Spinal cord (tissue), 9 donors: ENCODE measurements at regions not wholly inside any gene's neighbourhood (a gene's known extent, or its start where the extent isn't known, plus 50 kb on each side); places are given as distances from the start of the nearest gene placed in this dataset.

Experiments used
- DNase-seq, 6 donors: peaks; one replicate each; pipeline versions ENCODE4 v3.0.0 to v3.0.0-alpha.2; 2013 to 2015; ENCODE audit warnings: low spot score in 6 of 6, low read depth in 4 of 6
- H3K27ac ChIP-seq: one replicate; pipeline ENCODE4 v1.5.1; 2013; ENCODE audit warnings: low read depth, low read length, control low read depth
- H3K27me3 ChIP-seq: one replicate; pipeline ENCODE4 v1.6.1; 2013; ENCODE audit warnings: low read length; ENCODE audit not compliant: control insufficient read depth, insufficient read depth
- H3K36me3 ChIP-seq: one replicate; pipeline ENCODE4 v1.6.1; 2013; ENCODE audit warnings: low read length; ENCODE audit not compliant: control insufficient read depth, insufficient read depth
- H3K4me1 ChIP-seq: one replicate; pipeline ENCODE4 v1.6.1; 2013; ENCODE audit warnings: low read length; ENCODE audit not compliant: control insufficient read depth, insufficient read depth
- H3K4me3 ChIP-seq: one replicate; pipeline ENCODE4 v1.5.1; 2013; ENCODE audit warnings: low read depth, low read length, control low read depth
- H3K9me3 ChIP-seq: one replicate; pipeline ENCODE4 v1.6.1; 2013; ENCODE audit warnings: low read length; ENCODE audit not compliant: control insufficient read depth, insufficient read depth
- WGBS: methylation state at CpG from one replicate; pipeline ENCODE4 v1.1.5; 2013; ENCODE audit warnings: missing lambda C conversion rate; ENCODE audit not compliant: insufficient coverage; 5-methylcytosine and 5-hydroxymethylcytosine counted together
- donor health status: healthy.

DNA sequence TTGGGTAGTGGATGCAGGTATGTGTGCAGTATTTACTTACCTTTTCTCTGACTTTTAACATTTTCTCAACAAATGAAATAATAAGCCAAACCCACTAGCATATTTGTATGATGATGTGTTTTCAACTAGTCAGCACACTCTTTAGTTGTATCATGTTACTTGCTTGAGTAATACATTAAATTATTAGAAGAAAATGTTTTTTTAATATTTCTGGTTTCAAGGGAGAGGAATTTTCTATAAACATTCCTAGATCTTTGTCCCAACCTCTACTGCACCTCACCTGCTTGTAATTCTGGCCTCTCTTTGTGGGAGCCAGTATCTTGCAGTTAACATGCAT, 161.8 kb upstream of the CBLB start:
- no peaks in the 10 kb centered on the region for H3K36me3 ChIP-seq

DNA sequence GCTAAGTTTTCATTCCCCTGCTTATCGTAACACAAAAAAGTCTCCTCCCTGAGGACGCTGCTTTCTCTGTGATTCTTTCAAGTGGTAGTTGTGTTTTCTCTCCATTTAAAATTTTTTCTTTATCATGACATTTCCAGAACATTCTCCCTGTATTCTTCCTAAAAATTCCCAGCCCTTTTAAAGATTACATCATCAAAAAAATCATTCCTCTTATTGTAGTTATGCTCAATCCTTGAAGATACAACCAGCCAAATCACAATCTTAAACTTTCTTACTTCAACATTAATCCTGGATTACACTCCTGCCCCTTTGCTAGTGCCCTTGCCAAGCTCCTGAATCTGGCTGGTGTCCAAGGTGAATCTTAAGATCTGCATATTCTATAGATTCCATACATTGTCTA, 163.7 kb upstream of the CBLB start:
- no peak overlapping the region for H3K4me3 ChIP-seq
- no peaks in the 10 kb centered on the region for H3K4me1 ChIP-seq
- H3K36me3 ChIP-seq: no peaks in the 10 kb centered on the region
- H3K27ac ChIP-seq: no peak overlapping the region
- no peaks in the 10 kb centered on the region for H3K9me3 ChIP-seq
- no peaks in the 10 kb centered on the region for H3K27me3 ChIP-seq
- no CpG with 5 or more reads among the region's 2 CpGs for WGBS
- DNase-seq: no peak

More for the DNA sequence above, 161.8 kb upstream of the CBLB start:
- Histone ChIP-seq H3K27ac (no peak overlapping the region), H3K9me3 (no peaks in the 10 kb centered on the region), H3K4me3 (no peak overlapping the region), H3K4me1 (no peaks in the 10 kb centered on the region), H3K27me3 (no peaks in the 10 kb centered on the region)
- DNase-seq: no peak

DNA sequence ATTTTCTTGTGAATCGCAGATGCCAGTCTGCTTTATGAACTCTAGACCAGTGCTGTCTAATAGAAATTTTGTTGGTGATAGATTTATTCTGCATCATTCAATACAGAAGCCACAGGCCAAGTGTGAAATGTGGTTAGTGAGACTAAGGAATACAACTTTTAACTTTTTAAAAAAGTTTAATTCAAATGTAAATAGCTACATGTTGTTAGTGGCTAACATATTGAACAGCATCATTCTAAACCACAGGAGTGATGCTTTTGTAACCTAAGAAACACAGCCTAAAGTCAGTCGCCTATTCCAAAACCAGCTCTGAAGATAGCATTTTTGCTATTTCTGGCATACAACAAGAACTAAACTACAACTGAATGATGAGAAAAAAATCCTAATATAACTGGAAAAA, 164.8 kb upstream of the CBLB start:
- no peaks in the 10 kb centered on the region for H3K36me3 ChIP-seq
- no peaks in the 10 kb centered on the region for H3K27me3 ChIP-seq
- no peaks in the 10 kb centered on the region for H3K4me1 ChIP-seq
- no peak overlapping the region for H3K4me3 ChIP-seq
- WGBS: no CpG with 5 or more reads among the region's 2 CpGs
- H3K27ac ChIP-seq: no peak overlapping the region
- no peaks in the 10 kb centered on the region for H3K9me3 ChIP-seq
- no peak for DNase-seq

DNA sequence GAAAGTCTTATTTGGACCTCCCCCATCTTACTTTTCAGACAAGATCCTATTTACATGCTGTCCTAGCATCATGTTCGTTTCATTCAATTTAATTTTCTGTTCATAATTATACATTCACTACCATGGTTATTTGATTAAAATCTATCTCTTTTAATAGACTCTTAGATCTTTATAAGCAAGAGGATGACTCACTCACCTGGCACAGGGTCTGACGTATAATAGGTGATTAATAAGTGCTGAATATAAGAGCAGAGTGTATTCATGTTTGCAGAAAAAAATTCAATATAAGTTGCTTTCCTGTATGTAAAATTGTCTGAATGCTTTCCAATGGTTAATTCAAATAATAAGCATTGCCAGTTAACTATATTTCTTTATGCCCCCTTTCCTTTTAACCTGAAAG, 165.5 kb upstream of the CBLB start:
- Histone ChIP-seq H3K27ac (no peak overlapping the region), H3K27me3 (no peaks in the 10 kb centered on the region), H3K36me3 (no peaks in the 10 kb centered on the region), H3K9me3 (peaks cover 1% of the 10 kb centered on the region), H3K4me3 (no peak overlapping the region), H3K4me1 (no peaks in the 10 kb centered on the region)
- no peak for DNase-seq
- no CpG with 5 or more reads among the region's 2 CpGs for WGBS

DNA sequence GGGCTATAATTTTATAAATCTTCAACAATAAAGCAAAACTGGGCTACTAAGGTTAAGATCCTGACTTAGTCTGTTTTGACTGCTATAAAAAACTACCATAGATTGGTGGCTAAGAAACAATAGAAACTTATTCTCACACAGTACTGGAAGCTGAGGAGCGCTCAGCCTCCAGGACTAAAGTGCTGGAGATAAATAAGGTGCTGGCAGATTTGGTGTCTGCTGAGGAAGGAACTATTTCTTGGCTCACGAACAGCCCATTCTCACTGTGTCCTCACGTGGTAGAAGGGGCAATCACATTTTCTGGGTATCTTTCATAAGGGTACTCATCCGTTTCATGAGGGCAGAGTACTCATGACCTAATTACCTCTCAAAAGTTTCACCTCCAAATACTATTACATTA, 166.8 kb upstream of the CBLB start:
- Histone ChIP-seq H3K9me3 (peaks cover 2% of the 10 kb centered on the region), H3K4me3 (no peak overlapping the region), H3K27ac (no peak overlapping the region), H3K4me1 (no peaks in the 10 kb centered on the region), H3K27me3 (no peaks in the 10 kb centered on the region), H3K36me3 (no peaks in the 10 kb centered on the region)
- no peak for DNase-seq
- 59% methylated on average over 2 of the region's 4 CpGs for WGBS

DNA sequence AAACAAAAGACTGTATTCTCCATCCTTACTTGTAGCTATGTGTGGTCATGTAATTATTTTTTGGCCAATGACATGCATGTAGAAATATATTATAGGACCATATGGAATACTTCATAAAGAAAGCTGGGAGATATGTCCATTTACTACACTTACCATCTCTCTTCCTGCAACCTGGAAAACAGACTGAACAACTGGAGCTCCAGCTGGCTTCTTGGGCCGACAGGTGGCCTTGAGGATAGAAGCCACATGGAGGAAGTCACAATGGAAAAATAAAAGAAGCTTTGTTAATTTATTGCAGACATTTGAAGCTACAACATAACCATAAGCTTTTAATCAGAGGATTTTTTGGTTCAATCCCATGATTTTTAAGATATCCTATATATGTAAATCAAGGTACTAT, 167.9 kb upstream of the CBLB start:
- H3K27me3 ChIP-seq: no peaks in the 10 kb centered on the region
- peak in 1 of 6 donors; percentile 55 for DNase-seq
- no peak overlapping the region for H3K27ac ChIP-seq
- H3K4me1 ChIP-seq: no peaks in the 10 kb centered on the region
- no peaks in the 10 kb centered on the region for H3K36me3 ChIP-seq
- WGBS: no CpG with 5 or more reads among the region's 1 CpG
- peaks cover 2% of the 10 kb centered on the region for H3K9me3 ChIP-seq
- no peak overlapping the region for H3K4me3 ChIP-seq

DNA sequence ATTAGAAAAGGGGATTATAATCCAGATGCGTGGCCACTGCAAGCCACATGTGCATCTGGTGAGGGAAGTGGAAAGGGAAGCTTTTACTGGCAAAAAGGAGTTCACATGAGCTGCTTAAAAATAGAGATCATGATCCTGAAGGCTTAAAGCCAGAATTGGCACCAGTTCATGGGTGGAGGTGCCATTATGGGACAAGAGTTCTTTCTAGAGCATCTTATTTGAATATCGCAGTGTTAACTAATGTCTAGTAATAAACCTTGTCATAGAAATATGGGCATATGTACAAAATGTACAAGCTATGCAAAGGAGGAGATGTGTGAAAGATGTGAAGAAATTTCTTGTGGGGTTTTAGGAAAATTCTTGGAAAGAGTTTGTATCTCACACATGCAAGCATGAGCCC, 178.4 kb upstream of the CBLB start:
- Histone ChIP-seq H3K4me3 (no peak overlapping the region), H3K9me3 (no peaks in the 10 kb centered on the region), H3K27me3 (no peaks in the 10 kb centered on the region), H3K27ac (no peak overlapping the region), H3K4me1 (no peaks in the 10 kb centered on the region), H3K36me3 (no peaks in the 10 kb centered on the region)
- no peak for DNase-seq
- WGBS: 95% methylated on average over 2 of the region's 2 CpGs

DNA sequence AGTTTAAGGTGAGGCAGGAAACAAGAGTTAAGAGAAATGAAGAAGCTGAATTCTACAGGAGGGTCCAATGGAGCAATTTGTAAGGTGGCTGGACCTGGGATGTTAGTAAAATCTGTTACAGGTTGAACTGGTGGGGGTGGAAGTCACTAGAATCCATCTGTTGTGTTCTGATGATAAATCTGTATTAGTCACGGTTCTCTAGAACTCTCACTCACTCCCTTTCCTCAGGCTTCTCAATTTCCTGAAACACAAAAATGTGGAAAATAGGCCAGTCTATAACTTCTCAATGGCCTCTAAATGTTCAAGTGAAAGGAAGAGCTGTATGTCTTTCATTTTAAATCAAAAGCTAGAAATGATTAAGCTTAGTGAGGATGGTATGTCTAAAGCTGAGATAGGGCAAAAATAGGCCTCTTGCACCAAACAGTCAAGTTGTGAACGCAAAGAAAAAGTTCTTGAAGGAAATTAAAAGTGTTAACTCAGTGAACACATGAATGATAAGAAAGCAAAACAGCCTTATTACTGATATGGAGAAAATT, 180.2 kb upstream of the CBLB start:
- no peak for DNase-seq
- no peak overlapping the region for H3K4me3 ChIP-seq
- H3K27me3 ChIP-seq: no peaks in the 10 kb centered on the region
- 100% methylated on average over 1 of the region's 2 CpGs for WGBS
- H3K4me1 ChIP-seq: no peaks in the 10 kb centered on the region
- H3K36me3 ChIP-seq: no peaks in the 10 kb centered on the region
- H3K27ac ChIP-seq: no peak overlapping the region
- no peaks in the 10 kb centered on the region for H3K9me3 ChIP-seq

DNA sequence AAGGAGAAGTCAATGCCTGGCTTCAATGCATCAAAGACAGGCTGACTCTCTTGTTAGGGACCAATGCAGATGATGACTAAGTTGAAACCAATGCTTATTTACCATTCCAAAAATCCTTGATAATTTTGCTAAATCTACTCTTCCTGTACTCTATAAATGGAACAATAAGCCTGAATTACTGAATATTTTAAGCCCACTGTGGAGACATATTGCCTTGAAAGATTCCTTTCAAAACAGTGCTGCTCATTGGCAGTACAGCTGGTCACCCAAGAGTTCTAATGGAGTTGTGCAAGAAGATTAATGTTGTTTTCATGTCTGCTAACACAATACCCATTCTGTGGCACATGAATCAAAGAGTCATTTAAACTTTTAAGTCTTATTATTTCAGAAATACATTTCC, 181.0 kb upstream of the CBLB start:
- H3K4me3 ChIP-seq: no peak overlapping the region

DNA sequence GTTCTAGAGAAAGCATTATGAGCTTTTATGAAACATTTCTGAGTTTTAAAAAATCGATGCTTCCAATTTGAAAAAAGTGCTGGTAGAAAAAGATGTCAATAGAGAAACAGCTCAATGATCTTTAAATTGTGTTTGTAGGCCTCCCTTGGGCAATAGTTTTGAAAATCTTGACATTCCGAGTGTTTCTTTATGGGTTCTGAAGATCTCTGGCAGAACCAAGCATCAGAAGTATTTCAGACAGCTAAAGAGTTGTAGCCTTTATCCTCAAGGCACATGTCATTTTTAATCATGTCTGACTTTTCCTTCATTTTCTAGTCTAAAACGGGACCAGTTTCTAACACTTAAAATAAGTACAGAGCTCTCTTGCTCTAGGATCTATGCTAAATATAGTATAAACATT, 188.1 kb upstream of the CBLB start:
- DNase-seq: no peak
- no peaks in the 10 kb centered on the region for H3K4me1 ChIP-seq
- H3K27ac ChIP-seq: no peak overlapping the region
- H3K36me3 ChIP-seq: no peaks in the 10 kb centered on the region
- WGBS: 100% methylated on average over 1 of the region's 3 CpGs
- no peaks in the 10 kb centered on the region for H3K9me3 ChIP-seq
- H3K27me3 ChIP-seq: no peaks in the 10 kb centered on the region
- no peak overlapping the region for H3K4me3 ChIP-seq

More for the DNA sequence above, 181.0 kb upstream of the CBLB start:
- no peaks in the 10 kb centered on the region for H3K27me3 ChIP-seq
- no peak overlapping the region for H3K27ac ChIP-seq
- no peaks in the 10 kb centered on the region for H3K9me3 ChIP-seq
- no peaks in the 10 kb centered on the region for H3K4me1 ChIP-seq
- DNase-seq: no peak
- H3K36me3 ChIP-seq: no peaks in the 10 kb centered on the region
